CD14-positive monocyte (primary cell): ENCODE measurements at regions not wholly inside any gene's neighbourhood (a gene's known extent, or its start where the extent isn't known, plus 50 kb on each side); places are given as distances from the start of the nearest gene placed in this dataset.

Experiments
- DNase-seq, 3 donors: peaks; one replicate each; pipeline ENCODE4 v3.0.0-alpha.2; 2011 to 2022
- H2AFZ ChIP-seq: 2 replicates; pipeline ENCODE4 v1.6.0; 2012; ENCODE audit warnings: mild to moderate bottlenecking, low read depth, low read length, inconsistent platforms; ENCODE audit not compliant: insufficient read depth, poor library complexity, severe bottlenecking
- H3K27ac ChIP-seq, 2 donors: 1 replicate in 1 of 2; 2 replicates in 1 of 2; pipeline ENCODE4 v1.5.1; 2012 to 2013; ENCODE audit warnings: low read length in 2 of 2, control low read depth in 1 of 2, inconsistent platforms in 1 of 2, low read depth in 1 of 2, mild to moderate bottlenecking in 1 of 2
- H3K27me3 ChIP-seq, 2 donors: one replicate each; pipeline versions ENCODE4 v1.6.0 to v1.6.1; 2011 to 2013; ENCODE audit warnings: low read length in 2 of 2; ENCODE audit not compliant: control insufficient read depth in 2 of 2, insufficient read depth in 2 of 2
- H3K36me3 ChIP-seq, 2 donors: replicated peaks in 1 of 2; 1 replicate in 1 of 2; 2 replicates in 1 of 2; pipeline versions ENCODE4 v1.5.1 to v1.6.1; 2012 to 2013; ENCODE audit warnings: low read length in 2 of 2, control low read depth in 1 of 2, inconsistent platforms in 1 of 2, mild to moderate bottlenecking in 1 of 2; ENCODE audit not compliant: insufficient read depth in 2 of 2, control insufficient read depth in 1 of 2
- H3K4me1 ChIP-seq, 2 donors: 1 replicate in 1 of 2; 2 replicates in 1 of 2; pipeline versions ENCODE4 v1.5.1 to v1.6.1; 2012 to 2013; ENCODE audit warnings: low read length in 2 of 2, control low read depth in 1 of 2, inconsistent platforms in 1 of 2, mild to moderate bottlenecking in 1 of 2, moderate library complexity in 1 of 2; ENCODE audit not compliant: insufficient read depth in 2 of 2, control insufficient read depth in 1 of 2
- H3K4me2 ChIP-seq: replicated peaks from 2 replicates; pipeline ENCODE3; 2012; ENCODE audit warnings: low read length, moderate library complexity, mild to moderate bottlenecking; ENCODE audit not compliant: poor library complexity, severe bottlenecking; ENCODE audit errors: extremely low read depth
- H3K4me3 ChIP-seq, 3 experiments: fragments of 200-600 bp in 1 of 3; sonication (generic) in 1 of 3; replicated peaks in 1 of 3; 1 replicate in 2 of 3; 2 replicates in 1 of 3; pipeline ENCODE4 v1.5.1; 2011 to 2013; ENCODE audit warnings: low read length in 3 of 3, mild to moderate bottlenecking in 3 of 3, control low read depth in 2 of 3, low read depth in 2 of 3, inconsistent platforms in 1 of 3, moderate library complexity in 1 of 3
- H3K79me2 ChIP-seq: 2 replicates; pipeline ENCODE4 v1.6.0; 2012; ENCODE audit warnings: mild to moderate bottlenecking, control low read depth, inconsistent platforms, low read length, moderate library complexity; ENCODE audit not compliant: insufficient read depth
- H3K9ac ChIP-seq: 2 replicates; pipeline ENCODE4 v1.6.0; 2017; ENCODE audit warnings: low read length, mild to moderate bottlenecking; ENCODE audit not compliant: insufficient read depth, poor library complexity, severe bottlenecking
- H3K9me3 ChIP-seq, 2 donors: replicated peaks in 1 of 2; 1 replicate in 1 of 2; 2 replicates in 1 of 2; pipeline versions ENCODE4 v1.5.1 to v1.6.1; 2012 to 2013; ENCODE audit warnings: low read length in 2 of 2, control low read depth in 1 of 2; ENCODE audit not compliant: control insufficient read depth in 1 of 2, insufficient read depth in 1 of 2
- H4K20me1 ChIP-seq: 2 replicates; pipeline ENCODE4 v1.6.0; 2012; ENCODE audit warnings: mild to moderate bottlenecking, low read length, control low read depth, moderate library complexity; ENCODE audit not compliant: insufficient read depth
- H3K27ac Mint-ChIP-seq, 7 donors: one replicate each; pipeline ENCODE4 v1.8.0; 2020; ENCODE audit warnings: mild to moderate bottlenecking in 7 of 7, mixed read lengths in 7 of 7, moderate library complexity in 6 of 7, inconsistent platforms in 2 of 7
- H3K27me3 Mint-ChIP-seq, 3 donors: one replicate each; pipeline ENCODE4 v1.8.0; 2021 to 2022; ENCODE audit warnings: low read depth in 3 of 3, mild to moderate bottlenecking in 3 of 3, mixed read lengths in 3 of 3, moderate library complexity in 3 of 3, inconsistent platforms in 1 of 3
- H3K36me3 Mint-ChIP-seq, 2 donors: one replicate each; pipeline ENCODE4 v1.8.0; 2020; ENCODE audit warnings: mixed read lengths in 2 of 2, inconsistent platforms in 1 of 2, mild to moderate bottlenecking in 1 of 2
- H3K4me1 Mint-ChIP-seq: one replicate; pipeline ENCODE4 v1.8.0; 2020; ENCODE audit warnings: mild to moderate bottlenecking, mixed read lengths
- H3K4me3 Mint-ChIP-seq, 2 donors: one replicate each; pipeline ENCODE4 v1.8.0; 2020; ENCODE audit warnings: mild to moderate bottlenecking in 2 of 2, mixed read lengths in 2 of 2, moderate library complexity in 1 of 2
- H3K9me3 Mint-ChIP-seq, 7 donors: one replicate each; pipeline ENCODE4 v1.8.0; 2020 to 2022; ENCODE audit warnings: mixed read lengths in 7 of 7, mild to moderate bottlenecking in 6 of 7, moderate library complexity in 6 of 7, inconsistent platforms in 2 of 7
- WGBS: methylation state at CpG from one replicate; pipeline ENCODE4 v1.1.5; 2013; ENCODE audit warnings: missing lambda C conversion rate; ENCODE audit not compliant: insufficient coverage; 5-methylcytosine and 5-hydroxymethylcytosine counted together
- intact Hi-C, 2 donors: fragments of 100-400 bp; cut with micrococcal nuclease; formaldehyde crosslinking; loops; one replicate each; pipeline versions ENCODE4 v1.15.0 to v1.15.1; 2023
- TF ChIP-seq, protein P1 (sequence below): fragments of 200-600 bp; IDR thresholded peaks from one replicate; pipeline ENCODE4 v1.8.0; 2022; ENCODE audit warnings: antibody characterized with exemption, mild to moderate bottlenecking

DNA sequence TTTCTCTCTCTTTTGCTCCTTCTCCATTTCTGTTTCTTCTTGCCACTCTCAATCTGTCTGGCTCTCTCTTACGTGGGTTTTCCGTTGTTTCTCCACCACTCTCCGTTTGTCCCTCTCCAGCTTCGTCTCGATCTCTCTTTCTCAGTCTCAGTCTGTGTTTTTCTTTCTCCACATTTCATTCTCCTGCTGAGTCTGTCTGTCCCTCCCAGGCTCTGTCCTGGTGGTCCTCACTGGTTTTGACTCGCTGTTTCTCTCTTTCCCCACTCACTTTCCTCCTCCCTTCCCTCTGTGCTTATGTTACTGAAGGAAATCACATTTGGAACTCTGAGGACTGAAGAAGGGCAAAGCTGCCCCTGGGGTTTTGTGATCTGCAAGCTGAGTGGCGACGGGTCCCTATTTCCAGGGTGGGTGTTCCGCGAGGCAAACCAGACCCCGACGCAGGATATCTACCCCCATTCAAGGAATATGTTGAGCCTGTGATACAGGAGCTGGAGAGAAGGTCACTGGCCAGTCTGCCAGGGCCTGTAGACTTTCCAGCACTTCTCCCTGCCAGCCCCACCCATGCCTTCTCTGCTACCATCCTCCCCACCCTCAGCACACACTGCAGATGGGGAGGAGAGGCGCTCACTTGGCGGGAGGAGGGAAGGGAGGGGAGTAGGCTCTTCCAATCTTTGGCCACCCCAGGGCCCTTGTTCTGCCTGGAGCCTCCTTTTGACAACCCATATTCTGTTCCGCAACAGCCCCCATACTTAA lies 102.7 kb upstream of the MAP1LC3B2 start:
- no peak overlapping the region for H3K27ac ChIP-seq
- H3K27me3 ChIP-seq = no peaks in the 10 kb centered on the region
- H3K9me3 Mint-ChIP-seq = peaks cover 0 to 2% (median 0%) of the 10 kb centered on the region in 7 donors
- no peaks in the 10 kb centered on the region for H3K36me3 ChIP-seq
- no peaks in the 10 kb centered on the region for H4K20me1 ChIP-seq
- no peak overlapping the region for H3K4me2 ChIP-seq
- H3K4me1 ChIP-seq = peaks cover 6% of the 10 kb centered on the region in 2 donors
- intact Hi-C loops = no loop called here
- H3K79me2 ChIP-seq = no peaks in the 10 kb centered on the region
- H3K4me1 Mint-ChIP-seq = peaks cover 21% of the 10 kb centered on the region
- no peaks in the 10 kb centered on the region for H3K9me3 ChIP-seq
- peaks cover 2 to 16% (median 11%) of the 10 kb centered on the region in 3 donors for H3K27me3 Mint-ChIP-seq
- peaks cover 0 to 3% of the 10 kb centered on the region in 2 donors for H3K36me3 Mint-ChIP-seq
- DNase-seq = peak in 1 of 3 donors; percentile 40
- peak overlapping the region in 5 of 7 donors; percentile 70 to 80 (median 71) for H3K27ac Mint-ChIP-seq
- no peak overlapping the region for H2AFZ ChIP-seq
- 56% methylated on average over 5 of the region's 15 CpGs for WGBS
- H3K9ac ChIP-seq = no peak overlapping the region
- H3K4me3 Mint-ChIP-seq = peak overlapping the region in 1 of 2 donors; percentile 3
- TF ChIP-seq, protein P1, sequence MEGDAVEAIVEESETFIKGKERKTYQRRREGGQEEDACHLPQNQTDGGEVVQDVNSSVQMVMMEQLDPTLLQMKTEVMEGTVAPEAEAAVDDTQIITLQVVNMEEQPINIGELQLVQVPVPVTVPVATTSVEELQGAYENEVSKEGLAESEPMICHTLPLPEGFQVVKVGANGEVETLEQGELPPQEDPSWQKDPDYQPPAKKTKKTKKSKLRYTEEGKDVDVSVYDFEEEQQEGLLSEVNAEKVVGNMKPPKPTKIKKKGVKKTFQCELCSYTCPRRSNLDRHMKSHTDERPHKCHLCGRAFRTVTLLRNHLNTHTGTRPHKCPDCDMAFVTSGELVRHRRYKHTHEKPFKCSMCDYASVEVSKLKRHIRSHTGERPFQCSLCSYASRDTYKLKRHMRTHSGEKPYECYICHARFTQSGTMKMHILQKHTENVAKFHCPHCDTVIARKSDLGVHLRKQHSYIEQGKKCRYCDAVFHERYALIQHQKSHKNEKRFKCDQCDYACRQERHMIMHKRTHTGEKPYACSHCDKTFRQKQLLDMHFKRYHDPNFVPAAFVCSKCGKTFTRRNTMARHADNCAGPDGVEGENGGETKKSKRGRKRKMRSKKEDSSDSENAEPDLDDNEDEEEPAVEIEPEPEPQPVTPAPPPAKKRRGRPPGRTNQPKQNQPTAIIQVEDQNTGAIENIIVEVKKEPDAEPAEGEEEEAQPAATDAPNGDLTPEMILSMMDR = no peak
- no peak overlapping the region for H3K4me3 ChIP-seq

DNA sequence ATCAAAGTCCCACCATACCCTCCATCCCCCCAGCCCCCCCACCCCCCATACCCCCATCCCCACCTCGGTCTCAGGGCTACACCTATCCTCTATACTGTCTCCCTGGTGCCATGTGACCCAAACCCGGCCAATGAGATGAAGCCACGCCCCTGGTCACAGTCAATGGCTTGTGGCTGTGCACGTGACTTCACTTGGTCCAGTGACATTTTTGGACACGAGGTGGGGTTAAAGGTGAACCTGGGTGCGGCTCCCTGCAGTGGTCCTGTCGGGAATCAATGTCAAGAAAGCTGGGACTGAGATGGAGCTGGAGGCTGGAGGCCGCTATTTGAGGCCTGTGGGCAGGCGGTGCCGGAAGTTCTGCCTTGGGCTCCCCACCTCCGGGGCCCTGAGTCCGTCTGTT lies 100.7 kb upstream of the MAP1LC3B2 start:
- Histone ChIP-seq H3K4me3 (no peak overlapping the region), H3K27ac (no peak overlapping the region), H3K36me3 (no peaks in the 10 kb centered on the region), H3K4me2 (no peak overlapping the region), H2AFZ (no peak overlapping the region), H3K27me3 (no peaks in the 10 kb centered on the region), H3K79me2 (no peaks in the 10 kb centered on the region), H3K9me3 (no peaks in the 10 kb centered on the region), H3K4me1 (peaks cover 6% of the 10 kb centered on the region in 2 donors), H3K9ac (no peak overlapping the region), H4K20me1 (no peaks in the 10 kb centered on the region)
- H3K36me3 Mint-ChIP-seq = peaks cover 0 to 3% of the 10 kb centered on the region in 2 donors
- TF ChIP-seq, protein P1 = no peak
- peaks cover 0 to 2% (median 0%) of the 10 kb centered on the region in 7 donors for H3K9me3 Mint-ChIP-seq
- peaks cover 17% of the 10 kb centered on the region for H3K4me1 Mint-ChIP-seq
- intact Hi-C loops = no loop called here
- peak overlapping the region in 1 of 7 donors; percentile 3 for H3K27ac Mint-ChIP-seq
- no peak for DNase-seq
- 97% methylated on average over 10 of the region's 12 CpGs for WGBS
- peaks cover 2 to 19% (median 11%) of the 10 kb centered on the region in 3 donors for H3K27me3 Mint-ChIP-seq
- no peak overlapping the region for H3K4me3 Mint-ChIP-seq
